RKO (cell line): ENCODE measurements at regions not wholly inside any gene's neighbourhood (a gene's known extent, or its start where the extent isn't known, plus 50 kb on each side); places are given as distances from the start of the nearest gene placed in this dataset.
"Not testable (repeated sequence)": the region's sequence is repeated elsewhere in the genome, so short reads cannot be mapped to it uniquely, and the experiment has no call there.

Source experiments
- DNase-seq: peaks from one replicate; pipeline ENCODE4 v3.0.0-alpha.2; 2016; ENCODE audit warnings: low spot score

GRCh38 chr6:139754898-139755775 is 380.7 kb upstream of the CITED2 start:
- DNase-seq = no peak

DNA sequence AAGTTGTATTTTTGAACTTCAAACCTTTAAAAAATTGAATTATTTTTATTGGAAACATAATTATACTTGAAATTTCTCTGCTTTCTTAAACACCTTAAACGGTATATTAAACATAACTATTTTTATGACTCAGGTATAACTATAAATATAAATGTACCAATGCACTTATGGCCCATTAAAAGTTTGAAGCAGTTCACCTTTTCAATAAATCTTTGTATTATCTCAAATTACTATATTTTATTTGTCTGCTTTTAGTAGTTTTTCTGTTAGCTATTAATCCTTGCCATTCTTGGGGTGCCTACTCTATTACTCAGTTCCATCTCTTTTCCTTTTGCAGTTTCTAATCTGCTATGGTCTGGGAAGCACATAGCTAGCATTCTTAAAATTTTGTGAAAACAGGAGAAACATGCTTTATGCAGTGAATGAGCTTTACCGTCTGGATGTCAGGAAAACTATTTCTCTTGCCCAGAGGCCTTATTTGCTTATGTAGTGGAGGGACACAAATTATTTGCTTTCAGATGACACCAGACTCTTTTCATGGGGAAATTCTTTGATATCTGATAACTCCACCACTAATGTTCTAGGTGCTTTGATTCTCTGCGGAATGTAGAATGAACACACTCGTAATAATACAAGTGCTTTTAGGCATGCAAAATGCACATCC is 378.9 kb upstream of the CITED2 start:
- DNase-seq = no peak

DNA sequence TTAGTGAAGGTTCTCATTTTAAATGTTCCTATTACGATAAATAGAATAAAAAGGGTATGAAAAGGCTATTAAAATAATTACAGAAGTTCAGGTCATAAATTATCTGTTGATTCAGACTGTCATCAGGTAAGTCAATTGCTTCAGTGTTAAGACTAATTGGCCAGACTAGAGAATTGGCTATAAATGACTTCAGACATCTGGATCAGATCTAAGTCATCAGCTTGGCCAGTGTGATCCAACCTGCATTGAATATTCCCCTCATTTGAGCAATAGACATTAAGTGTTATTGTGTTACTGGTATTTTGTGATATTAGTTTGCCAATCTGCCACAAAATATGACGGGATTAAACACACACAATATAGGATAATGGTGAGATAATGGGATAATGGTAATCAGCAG is 377.6 kb upstream of the CITED2 start:
- DNase-seq = no peak

- no peak for DNase-seq
Observed at GRCh38 chr6:139751179-139751578, 376.7 kb upstream of the CITED2 start.

DNA sequence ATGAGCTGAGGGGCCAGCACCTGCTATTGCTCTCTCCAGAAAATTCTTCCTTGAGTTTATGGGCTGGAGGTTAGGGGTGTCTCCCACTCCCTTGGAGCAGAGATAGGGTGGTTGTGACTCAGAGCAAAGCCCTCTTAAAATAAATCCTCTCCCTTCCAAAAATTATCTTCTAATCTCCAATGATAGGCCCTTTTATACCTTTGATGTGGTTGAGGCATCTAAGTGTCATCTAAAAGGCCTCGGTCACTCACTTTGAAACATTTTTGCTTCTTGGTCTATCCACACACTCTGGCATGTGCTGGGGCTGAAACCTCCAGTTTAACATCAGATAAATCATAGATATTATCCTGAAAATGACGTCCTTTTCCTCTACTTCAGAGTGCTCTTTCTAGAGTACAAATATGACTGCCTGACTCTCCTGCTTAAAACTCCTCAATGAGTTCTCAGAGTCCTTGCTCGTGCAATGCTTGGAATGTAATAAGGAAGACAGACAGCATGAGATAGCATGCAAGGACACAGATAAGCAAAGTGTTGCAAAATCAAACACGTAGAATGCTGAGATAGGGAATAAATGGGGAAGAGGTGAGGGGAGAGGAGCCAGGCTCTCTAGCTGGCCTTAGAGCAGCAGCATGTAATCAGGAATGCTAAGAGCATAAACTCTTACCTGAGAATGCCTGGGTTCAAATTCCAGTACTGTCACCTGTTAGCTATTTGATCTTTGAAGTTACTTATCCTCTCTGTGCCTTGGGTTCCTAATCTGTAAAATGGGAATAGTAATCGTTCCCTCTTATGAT is 374.1 kb upstream of the CITED2 start:
- no peak for DNase-seq

DNA sequence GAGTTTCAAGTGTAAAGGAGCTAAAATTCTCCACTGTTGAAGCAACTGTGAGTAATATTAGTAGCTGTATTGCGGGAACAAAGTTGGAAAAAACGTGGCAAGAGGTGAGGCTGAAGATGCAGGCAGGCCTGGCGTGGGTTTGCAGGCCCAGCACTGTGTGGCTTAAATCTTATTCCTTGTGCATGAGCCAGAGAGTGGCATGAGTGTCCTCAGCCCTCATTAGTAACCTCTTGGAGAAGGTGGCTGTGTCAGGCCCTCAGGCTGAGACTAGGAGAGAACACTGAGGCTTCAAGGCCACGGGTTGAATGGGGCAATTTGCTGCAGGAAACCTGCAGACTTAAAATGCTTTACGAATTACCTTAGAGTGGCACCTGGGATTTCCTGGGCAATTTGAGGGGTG is 372.7 kb upstream of the CITED2 start:
- no peak for DNase-seq

DNA sequence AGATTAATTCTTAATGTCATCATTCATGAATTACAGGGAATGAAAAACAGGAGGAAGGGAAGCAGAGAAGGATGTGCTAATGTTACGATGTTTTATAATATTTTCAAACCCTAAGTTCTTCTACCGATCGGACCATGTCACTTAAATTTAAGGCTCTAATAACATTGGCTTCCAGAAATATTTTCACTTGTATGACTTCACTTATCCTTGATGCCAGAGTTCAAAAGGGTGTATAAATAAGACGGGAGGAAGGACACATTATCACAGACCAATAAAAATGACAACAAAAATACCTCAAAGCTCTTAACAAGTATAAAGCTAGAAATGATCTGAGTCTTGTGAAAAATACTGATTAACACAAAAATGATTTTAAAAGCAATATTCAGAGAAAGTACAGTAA is 370.4 kb upstream of the CITED2 start:
- DNase-seq = no peak

GRCh38 chr6:139743664-139744437 is 369.4 kb upstream of the CITED2 start:
- DNase-seq = peak; percentile 82

DNA sequence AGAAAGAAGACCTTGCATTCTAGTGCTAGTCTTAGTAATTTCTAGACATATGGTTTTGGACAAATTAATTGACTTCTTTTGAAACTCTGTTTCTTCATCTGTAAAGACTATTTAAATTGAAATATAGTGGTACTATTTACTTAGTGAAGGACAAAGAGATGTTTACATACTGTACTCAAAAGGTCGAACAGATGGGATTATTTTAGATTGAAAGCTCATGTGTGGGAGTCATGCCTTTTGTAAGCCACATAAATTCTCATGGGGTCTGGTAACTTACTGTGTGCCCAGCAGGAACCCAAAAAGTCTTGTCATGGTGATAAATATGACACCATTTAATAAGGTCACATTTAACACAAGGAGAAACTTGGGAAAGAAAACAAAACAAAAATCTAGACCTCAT is 368.2 kb upstream of the CITED2 start:
- no peak for DNase-seq

- no peak for DNase-seq
Observed at GRCh38 chr6:139738801-139739455, 364.5 kb upstream of the CITED2 start.

- no peak for DNase-seq
Observed at GRCh38 chr6:139736325-139736906, 362.0 kb upstream of the CITED2 start.

GRCh38 chr6:139732451-139732850 is 358.0 kb upstream of the CITED2 start:
- no peak for DNase-seq

- no peak for DNase-seq
Observed at GRCh38 chr6:139730340-139730974, 356.0 kb upstream of the CITED2 start.

- no peak for DNase-seq
Observed at GRCh38 chr6:139728876-139729427, 354.5 kb upstream of the CITED2 start.

DNA sequence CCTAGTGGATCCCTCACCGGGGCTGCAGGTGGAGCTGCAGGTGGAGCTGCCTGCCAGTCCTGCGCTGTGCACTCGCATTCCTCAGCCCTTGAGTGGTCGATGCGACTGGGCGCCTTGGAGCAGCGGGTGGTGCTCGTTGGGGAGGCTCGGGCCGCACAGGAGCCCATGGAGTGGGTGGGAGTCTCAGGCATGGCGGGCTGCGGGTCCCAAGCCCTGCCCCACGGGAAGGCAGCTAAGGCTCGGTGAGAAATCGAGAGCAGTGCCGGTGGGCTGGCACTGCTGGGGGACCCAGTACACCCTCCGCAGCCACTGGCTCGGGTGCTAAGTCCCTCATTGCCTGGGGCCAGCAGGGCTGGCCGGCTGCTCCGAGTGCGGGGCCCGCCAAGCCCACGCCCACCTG is 351.8 kb upstream of the CITED2 start:
- not testable (repeated sequence) for DNase-seq

DNA sequence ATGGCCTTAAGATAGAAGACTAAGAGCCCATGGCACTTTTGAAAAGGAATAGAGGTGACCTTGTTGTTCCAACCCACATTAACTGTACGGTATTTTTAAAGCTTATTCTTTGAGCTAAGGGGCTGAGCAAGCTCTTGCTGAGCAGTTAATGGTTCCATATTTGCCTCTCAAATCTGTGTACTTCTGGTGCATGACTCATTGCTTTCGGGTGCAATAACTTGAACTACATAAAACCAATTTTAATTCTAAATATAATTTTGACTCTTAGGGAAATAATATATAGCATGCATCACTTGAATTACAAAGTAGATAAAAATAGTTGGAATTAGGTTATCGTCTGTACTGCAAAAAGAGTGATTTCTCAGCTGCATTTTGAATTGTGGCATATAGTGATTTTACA is 348.1 kb upstream of the CITED2 start:
- no peak for DNase-seq

- DNase-seq = no peak
Observed at GRCh38 chr6:139721954-139722353, 347.5 kb upstream of the CITED2 start.

DNA sequence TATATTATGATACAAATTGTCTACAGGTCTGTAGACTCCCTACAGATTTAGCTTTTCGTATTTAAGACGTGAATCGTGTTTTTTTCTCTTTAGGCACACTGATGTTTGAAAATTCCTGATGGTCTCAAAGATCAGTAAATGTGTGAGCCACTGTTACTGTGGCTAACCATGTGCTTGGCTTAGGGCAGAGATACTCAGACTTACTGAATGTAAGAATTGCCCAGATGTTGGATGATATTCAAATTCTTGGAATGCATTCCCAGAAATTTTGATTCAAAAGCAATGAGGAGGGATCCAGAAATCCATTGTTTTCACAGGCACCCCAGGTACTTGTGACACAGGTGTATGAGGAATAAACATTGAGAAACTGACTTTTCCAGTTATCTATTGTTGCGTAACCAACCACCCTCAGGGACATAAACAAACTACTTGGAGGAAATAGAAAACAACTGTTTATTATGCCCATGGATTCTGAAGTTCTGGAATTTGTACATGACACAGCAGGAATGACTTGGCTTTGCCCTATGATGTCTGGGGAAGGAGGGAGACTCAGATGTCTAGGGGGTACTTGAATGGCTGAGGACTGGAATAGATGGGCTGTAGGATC is 339.6 kb upstream of the CITED2 start:
- no peak for DNase-seq

- DNase-seq = no peak
Observed at GRCh38 chr6:139713424-139713823, 339.0 kb upstream of the CITED2 start.

DNA sequence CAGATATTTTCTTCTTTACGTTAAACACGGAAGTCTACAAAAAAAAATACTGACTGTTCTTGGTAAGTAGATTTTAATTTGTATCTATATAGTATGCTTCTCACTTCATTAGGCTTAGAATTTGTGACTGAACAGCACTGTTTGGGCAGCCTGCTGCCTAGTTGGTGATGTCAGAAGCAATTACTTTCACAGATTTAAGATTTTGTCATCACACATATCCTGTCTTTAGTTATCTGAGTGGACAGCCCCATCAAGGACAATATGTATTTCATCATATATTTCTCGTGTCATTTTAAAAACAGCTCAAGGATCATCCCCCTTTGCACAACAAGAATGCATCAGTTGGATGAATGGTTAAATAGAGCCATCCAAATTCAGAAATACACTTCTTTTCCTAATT is 338.4 kb upstream of the CITED2 start:
- no peak for DNase-seq
